B cell (primary cell): ENCODE measurements at regions not wholly inside any gene's neighbourhood (a gene's known extent, or its start where the extent isn't known, plus 50 kb on each side); places are given as distances from the start of the nearest gene placed in this dataset.

Experiments
- CTCF ChIP-seq: fragments of 200-600 bp; IDR thresholded peaks from one replicate; pipeline ENCODE4 v1.8.0; 2022; ENCODE audit warnings: antibody characterized with exemption, mild to moderate bottlenecking
- EZH2 ChIP-seq: IDR thresholded peaks from 2 replicates; pipeline ENCODE4 v1.6.1; 2012; ENCODE audit warnings: borderline replicate concordance, low read depth, mild to moderate bottlenecking, moderate library complexity, low read length; ENCODE audit not compliant: insufficient read depth, poor library complexity, severe bottlenecking

DNA sequence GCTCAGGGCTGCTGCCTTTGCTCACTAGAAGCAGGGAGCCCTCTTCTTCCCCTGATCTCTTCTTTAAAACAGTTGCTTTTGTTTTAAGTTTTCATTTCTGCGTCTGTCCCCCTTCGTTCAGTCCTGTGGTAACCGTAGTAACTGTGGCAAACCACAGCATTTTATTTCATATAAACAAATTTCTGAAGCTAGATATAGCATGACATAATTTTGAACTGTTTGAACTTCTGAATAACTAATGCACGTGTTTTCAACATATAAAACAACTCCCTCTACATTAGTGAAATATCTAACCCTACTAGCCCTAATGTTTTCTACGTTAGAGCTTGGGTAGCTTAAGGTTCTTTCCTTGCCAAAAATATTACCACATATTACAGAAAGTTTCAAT lies 104.6 kb downstream of the DISP1 start:
- TF ChIP-seq CTCF (no peak), EZH2 (no peak)
